HG02763 (cell line): ENCODE measurements at regions not wholly inside any gene's neighbourhood (a gene's known extent, or its start where the extent isn't known, plus 50 kb on each side); places are given as distances from the start of the nearest gene placed in this dataset.
"Not testable (repeated sequence)": the region's sequence is repeated elsewhere in the genome, so short reads cannot be mapped to it uniquely, and the experiment has no call there.

ENCODE experiments used
- ATAC-seq: cut with Tn5 transposase; IDR thresholded peaks from one replicate; pipeline ENCODE4 v1.9.1; 2021; ENCODE audit warnings: mild to moderate bottlenecking, moderate library complexity; ENCODE audit not compliant: unreplicated experiment

DNA sequence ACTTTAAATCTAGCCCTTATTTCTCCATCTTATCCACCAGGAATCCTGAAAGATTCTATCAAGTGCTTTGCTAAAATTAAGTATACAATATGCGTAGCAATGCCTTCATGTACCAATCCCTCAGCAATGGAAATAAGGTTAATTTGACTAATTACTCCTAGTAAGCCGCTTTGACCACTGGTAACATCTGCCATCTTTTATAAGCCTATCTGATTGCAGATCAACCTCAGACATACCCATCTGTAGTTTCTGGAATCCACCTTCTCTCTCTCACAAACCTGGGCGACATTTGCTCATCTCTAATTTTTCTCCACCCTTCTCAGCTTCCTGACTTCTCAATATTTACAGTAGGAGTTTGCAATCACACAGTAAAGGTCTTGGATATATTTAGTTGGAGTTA is 138.8 kb upstream of the CRHR1 start:
- no peak for ATAC-seq

DNA sequence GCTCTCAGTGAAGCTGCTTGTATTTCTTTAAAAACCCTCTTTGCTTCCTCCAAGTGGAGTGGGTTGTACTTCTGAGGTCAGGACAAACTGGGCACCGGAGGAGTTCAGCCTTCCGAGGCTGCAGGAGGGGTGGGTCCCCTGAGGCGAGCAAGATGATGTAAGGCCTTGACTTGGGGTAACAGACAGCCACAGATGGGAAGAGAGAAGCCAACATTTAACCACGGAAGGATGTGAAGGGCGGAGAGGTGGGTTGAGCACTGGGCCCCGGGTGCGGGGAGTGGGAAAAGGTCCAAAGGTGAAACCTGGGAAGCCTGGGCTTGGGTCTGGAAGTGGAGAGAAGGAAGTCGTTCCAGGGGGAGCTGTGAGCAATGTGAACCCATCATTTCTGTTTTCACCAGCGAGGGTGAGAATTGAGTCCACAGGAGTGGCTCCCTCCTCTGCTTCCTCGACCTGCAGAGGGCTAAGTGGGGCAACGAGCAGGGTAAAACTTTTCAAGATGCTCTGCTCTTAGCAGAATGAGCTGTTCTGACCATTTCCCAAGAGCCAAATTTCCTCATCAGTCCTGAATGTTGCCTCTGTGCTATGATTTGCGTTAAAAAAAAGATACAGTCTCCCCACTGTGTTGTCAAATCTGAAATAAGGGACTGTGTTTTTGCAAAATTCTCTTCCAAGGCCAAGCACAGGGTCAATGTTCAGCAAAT is 137.7 kb upstream of the CRHR1 start:
- ATAC-seq: no peak

DNA sequence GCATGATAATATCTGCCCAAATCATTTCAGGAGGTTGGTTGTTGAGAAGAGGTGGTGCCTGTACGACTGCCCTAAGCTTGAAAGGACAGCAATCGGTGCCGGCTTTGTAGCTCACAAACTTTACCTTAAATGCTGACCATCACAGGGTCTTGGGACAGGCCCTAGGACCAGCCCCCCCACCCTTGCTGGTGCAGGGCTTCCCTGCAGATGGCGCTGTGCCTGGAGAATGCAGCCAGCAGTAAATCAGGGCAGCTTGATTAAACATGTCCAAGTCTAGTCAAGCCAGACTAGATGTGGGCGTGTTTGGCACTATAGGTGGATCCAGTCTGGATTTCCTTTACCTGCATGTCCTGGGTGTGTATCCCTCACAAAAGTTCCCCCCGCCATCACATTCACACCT is 135.5 kb upstream of the CRHR1 start:
- ATAC-seq: no peak

DNA sequence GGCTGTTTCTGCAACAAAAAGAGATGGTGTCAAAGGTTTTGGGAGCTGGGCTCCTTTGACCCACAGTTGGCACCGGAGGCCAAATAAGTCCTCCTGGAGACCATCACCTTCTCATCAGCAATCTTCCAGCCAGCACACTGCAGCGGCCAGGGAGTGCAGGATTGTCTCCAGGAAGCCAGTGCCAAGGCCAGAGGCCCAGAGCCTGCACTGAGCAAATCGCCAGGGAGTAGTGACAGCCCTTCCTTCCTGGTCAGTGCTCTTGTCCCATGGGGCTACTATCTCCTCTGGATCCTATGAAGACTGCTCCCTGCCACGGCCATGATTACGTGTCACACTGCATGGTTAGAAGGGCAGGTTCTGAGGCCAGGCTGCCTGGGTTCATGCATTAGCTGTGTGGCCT is 134.3 kb upstream of the CRHR1 start:
- no peak for ATAC-seq

DNA sequence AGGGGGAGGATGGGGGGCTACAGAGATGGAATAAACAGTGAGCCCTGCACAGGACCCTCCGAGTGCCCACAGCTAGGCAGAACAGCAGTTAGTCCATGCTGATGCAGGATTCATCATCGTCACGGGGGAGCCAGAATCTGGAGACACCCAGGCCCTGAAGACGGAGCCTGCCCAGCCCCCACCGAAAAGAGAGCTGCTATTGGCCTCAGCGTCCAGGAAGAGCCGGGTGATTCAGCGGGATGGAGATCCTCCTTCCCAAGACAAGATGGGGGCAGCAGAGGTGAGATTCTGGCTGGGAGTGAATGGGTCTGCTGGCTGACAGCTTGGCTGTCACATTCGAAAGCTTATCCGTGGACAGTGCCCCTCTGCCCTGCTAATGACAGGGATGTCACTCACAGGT is 133.6 kb upstream of the CRHR1 start:
- ATAC-seq: no peak

DNA sequence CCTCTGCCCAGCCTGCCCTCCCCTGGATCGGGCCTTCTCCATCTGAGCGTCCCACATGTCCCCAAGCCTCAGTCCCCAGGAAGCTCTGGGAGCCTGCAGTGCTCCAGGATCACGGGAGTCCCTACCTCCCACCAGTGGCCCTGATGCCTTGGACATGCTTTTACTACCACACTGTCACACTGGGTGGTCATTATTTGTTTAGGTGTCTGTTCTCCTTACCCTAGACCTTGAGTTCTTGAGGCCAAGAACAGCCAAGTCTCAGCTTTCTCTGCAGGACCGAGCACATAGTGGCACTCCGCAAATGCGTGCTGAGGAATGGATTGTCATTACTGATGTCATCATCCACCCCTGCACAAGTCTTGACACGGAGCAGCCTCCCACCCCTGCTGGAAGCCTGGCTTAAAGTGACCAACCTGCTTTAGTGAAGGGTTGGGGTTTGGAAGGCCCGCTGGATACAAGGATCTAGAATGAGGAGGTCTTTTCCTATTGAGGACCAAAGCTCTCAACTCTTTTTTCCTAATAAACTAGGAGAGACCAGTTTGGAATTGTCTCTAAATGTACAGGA is 132.9 kb upstream of the CRHR1 start:
- no peak for ATAC-seq

DNA sequence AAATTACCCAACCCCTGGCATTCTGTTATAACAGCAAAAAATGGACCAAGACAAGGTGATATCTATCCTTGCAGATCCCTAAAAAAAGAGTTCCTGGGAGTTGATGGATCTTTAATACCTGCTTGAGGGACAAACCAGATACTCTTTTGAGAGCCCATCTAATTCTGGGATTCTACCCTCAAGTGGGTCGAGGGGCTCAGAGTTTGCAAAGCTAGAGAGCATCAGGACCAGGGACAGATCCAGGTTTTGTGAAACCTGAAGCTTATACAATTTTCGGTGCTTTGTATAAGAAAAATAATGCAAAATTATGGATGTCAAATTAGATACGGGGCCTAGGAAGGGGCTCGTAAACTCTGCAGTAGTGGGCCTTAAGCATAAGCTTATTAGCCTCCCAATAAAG is 130.5 kb upstream of the CRHR1 start:
- ATAC-seq: no peak

DNA sequence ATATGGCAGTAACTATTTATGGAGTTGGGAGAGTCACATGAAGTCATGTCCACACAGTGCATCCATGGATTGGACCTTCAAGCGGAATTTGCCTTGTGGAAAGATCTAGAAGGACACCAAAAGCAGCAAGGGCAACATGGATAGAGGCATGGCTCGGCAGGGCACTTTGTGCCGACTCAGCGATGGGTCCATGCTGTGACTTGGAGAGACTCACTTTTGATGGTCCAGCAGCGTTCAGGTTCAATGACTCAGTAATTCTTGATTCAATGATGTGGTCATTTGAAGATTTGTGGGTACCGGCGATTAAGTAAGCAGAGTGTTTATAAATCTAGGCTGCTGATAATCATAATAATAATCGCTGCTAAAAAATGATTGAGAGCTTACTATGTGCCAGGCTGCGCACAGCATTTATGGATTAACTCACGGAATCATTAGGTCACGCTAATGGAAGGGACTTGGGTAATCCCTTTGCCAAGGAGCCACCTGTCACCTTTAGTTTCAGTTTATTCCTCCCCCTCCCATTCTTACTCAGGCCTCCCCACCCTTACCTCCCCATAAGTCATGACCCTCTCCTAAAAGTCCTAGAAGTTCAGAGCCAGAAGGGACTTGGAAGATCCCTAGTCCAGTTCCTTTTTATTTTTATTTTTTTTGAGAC is 127.5 kb upstream of the CRHR1 start:
- no peak for ATAC-seq

DNA sequence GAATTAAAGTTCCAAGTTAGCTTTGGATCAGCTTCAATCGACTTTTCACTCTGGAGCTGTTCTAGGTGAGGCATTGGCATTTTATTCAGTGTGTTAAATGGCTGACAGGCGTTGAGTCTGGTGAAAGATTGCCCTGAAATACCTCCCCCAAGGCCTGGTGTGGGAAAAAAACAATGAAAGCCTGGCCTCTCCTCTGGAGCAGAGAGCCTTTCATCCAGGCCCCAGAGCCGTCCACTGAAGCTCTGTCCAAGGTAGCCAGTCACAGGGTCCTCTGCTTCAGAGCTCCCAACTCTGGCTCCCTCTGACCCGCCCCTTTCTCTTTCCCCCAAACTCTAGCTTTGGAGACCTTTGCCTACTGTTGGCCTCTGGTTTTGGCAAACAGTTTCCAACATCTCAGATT is 123.6 kb upstream of the CRHR1 start:
- no peak for ATAC-seq

DNA sequence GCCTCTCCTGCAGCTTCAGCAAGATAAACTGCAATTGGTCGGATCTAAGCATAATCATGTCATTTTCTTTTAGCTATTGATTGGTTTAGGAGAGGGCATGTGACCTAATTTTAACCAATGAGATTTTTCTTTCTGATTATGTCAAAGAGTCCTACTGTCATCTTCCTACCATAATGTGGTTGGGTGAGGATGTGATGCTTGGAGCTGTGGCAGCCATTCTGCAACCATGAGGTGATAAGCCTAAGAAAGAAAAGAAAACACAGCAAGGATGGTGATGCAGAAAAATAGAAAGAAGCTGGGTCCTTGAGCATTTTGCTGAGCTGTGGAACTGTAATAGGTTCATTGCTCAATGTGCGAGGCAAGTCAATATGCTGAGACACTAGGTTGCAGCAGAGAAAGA is 121.7 kb upstream of the CRHR1 start:
- no peak for ATAC-seq

DNA sequence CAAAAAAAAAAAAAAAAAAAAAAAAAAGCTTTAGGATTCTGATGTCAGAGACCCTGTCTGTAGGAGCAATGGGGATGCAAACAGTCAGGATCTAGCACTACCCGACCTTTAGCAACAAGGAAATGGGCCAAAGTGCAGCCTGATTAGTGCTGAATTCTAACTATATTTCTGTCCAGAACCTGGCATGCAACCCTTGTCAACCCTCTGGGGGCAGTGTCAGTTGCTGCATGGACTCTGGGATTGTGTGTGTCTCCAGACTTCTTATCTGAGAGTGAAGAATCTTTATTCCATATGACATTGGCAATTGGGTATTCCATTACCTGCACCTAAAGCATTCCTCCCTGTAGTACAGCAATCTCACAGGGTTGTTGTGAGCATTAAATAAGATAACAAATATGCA is 120.3 kb upstream of the CRHR1 start:
- no peak for ATAC-seq

DNA sequence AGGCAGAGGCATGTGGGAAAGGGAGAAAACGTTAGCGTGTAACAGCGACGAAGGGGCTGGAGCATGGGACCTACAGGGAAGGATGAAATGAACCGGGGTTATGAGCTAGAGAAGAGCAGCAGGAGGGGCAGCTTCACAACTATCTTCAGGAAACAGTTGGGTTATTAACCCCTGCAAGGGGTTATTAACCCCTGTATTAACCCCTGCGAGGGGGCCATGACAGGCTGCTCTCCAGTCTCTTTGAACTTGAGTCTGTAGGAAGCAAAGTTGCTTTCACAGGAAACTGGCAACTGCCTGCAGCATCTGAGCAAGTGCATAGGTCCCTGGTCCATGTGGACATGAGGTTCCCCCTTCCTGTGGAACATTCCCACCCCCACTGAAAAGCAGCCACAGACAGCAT is 119.2 kb upstream of the CRHR1 start:
- no peak for ATAC-seq

DNA sequence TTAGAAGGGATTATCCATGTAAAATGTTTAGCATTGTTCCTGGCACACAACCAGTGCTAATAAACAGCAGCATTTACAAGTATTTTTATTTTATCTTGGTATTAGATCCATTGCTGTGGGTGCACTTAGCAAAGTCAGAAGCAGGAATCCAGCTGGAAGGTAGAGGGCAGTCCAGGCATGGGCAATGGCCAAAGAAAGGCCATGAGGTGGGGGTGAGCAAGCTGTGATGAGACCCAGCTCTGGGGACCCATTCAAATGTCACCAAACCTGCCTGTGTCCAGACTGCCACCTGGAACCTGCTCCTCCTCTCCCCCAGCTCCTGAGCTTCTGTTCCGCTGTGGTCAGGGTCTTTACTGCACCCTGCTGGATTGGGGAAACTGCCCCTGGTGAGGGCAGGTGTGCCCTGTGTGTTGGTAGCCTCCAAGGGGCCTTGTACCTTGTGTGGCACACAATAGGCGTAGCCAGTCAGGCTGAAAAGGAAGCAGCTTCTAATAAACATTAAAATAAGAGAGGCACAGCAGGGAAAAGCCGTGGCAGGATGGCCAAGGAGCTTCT is 118.0 kb upstream of the CRHR1 start:
- ATAC-seq: no peak

DNA sequence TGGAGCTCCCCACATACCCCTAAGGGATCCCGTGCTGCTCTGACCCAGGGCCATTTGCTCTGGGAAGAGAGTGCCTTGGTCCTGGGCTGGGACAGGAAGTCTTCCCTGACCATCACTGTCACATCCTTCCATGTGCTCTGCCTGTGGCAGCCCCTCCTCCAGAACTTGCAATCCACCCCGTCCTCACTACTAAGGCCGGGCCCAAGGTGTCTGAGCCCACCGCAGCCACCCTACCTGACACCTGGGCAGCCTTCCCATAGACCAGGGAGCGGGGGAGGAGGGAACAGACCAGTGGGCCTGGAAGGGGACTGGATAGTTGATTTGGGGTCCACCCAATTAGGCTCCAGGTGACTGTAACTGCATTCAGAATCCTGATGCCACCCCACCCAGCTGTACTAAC is 117.5 kb upstream of the CRHR1 start:
- no peak for ATAC-seq

DNA sequence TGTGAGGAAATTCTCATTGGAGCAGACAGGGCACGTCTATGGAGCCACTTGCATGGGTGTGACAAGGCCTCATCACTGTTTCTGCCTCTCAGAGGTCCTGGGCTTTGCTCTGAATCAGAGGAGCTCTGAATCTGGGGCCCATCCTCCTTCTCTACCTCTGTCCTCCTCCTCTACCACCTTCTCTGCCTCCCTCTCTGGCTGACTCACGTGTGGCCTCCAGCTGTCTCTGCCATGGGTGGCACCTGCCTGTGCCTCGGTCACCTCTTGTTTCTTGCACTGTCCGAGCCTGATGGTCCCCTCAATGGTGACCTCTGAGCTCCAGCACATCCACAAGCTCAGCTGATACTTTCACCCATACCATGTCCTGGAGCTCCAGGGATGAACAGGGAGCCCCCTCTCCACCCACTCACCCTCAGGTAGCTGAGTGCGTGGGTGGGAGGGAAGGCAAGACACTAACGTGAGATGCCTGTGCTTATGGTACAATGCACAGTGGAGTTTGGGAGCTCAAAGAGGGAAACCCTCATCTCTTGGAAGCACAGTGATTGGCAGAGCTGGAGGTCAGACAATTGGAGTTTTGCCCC is 116.4 kb upstream of the CRHR1 start:
- no peak for ATAC-seq

DNA sequence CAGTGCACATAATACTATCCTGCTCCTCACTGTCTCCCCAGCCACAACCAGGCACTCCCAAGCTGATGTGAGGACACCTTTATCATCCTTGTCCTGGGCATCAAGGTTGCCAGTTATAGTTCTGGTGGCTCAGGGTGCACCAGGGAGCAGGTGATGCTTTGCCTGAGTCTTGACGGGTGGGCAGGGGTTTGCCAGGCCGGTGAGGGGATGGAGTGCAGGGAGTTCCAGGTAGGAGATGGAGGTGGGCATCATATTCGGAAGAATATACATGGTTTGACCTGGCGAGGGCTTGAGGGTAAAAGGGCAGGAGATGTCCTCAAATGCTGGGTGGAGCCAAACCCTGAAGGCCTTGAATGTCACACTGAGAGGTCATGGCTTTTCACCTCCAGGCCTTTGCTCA is 115.8 kb upstream of the CRHR1 start:
- ATAC-seq: no peak

DNA sequence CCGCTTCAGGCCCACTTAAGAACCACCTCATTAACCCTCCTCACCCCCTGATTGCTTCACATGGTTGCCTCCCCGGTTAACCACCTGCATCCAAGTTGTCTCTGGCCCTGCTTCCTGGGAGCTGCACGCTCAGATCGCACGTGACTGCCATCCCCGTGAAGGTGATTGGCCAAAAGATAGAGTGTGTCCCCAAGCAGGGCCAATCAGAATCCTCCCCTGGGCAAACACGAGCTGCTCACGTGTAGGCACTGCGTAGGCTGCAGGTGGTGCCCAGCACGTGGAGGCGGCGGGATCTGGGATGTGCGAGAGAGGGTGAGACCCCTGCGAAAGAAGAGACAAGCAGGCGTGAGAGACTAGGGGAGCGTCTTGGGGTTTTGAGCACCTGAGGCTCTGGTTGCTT is 111.8 kb upstream of the CRHR1 start:
- no peak for ATAC-seq

DNA sequence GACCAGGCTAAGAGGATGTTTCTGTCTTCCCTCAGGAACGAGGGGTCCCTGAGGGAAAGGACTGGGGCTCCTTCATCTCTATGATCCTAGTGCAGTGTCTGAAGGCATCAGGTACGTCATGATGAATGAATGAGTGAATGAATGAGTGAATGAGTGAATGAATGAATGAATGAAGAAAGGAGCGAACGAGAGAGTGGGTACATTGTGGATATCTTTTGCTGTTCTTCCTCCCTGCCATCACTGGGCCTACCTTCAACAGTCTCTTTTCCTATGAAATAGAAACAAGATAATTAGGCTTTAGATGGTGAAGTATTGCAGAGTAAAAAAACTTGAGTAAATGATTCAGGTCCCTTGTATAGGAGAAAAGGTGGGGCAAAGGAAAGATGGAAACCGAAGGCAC is 111.3 kb upstream of the CRHR1 start:
- no peak for ATAC-seq

DNA sequence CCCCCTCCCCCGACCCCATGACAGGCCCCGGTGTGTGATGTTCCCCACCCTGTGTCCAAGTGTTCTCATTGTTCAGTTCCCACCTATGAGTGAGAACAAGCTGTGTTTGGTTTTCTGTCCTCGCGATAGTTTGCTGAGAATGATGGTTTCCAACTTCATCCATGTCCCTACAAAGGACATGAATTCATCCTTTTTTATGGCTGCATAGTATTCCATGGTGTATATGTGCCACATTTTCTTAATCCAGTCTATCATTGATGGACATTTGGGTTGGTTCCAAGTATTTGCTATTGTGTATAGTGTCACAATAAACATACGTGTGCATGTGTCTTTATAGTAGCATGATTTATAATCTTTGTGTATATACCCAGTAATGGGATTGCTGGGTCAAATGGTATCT is 110.4 kb upstream of the CRHR1 start:
- not testable (repeated sequence) for ATAC-seq

DNA sequence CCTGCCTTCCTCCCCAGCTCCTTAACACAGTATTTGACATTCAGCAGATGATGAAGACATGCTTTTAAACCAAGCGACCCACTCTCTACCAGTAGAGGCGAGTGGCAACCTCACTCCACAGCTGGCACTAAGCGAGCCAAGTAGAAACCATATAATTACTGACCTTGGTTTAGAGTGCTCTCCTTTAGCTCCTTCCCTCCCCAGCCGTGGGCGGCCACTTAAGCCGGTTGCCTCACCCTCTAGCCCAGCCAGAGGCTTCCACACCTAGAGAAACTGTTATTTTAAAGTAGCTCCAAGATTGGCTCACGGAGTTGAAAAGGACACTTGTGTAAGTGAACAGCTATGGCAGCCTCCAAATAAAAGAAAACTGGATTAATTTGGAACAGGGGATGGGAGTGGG is 109.1 kb upstream of the CRHR1 start:
- ATAC-seq: no peak

DNA sequence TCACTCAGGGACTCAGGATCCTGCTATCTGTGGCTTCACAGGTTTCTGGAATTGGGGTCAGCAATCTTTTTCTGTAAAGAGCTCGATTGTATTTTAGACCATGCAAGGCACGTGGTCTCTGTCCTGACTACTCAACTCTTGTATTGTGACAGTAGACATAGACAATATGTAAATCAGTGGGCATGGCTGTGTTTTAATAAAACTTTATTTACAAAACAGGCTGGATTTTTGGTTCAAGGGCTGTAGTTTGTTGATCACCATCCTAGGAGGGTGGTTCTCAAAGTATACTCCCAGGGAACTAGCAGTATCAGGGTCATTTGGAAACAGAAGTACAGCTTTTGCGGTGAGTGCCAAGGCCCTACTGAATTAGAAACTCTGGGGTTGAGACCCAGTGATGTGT is 108.2 kb upstream of the CRHR1 start:
- ATAC-seq: no peak

DNA sequence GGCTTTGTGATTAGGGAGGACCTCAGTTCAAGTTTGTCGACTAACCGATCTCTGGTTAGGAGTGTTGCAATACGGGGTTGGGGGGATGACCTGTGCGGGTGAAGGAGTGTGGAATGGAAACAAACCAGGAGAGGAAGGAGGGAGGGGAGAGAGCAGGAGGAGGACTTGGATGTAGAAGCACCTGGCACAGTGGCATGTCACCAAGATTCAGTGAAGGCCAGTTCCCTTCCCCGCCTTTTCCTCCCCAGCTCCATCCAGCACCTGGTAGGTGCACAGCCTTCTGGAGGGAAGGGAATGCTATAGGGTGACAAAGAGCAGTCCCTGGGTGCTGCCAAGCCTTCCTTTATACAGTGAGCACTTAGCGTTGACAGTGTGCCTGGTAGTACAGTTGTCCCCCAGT is 107.4 kb upstream of the CRHR1 start:
- ATAC-seq: no peak
